HepG2 (cell line): ENCODE measurements at regions not wholly inside any gene's neighbourhood (a gene's known extent, or its start where the extent isn't known, plus 50 kb on each side); places are given as distances from the start of the nearest gene placed in this dataset.

Experiments
- ATAC-seq: fragments of 200-7000 bp; cut with Tn5 transposase; 3 replicates; pipeline ENCODE4 v1.9.1; 2020; ENCODE audit warnings: mild to moderate bottlenecking, moderate library complexity
- BruUV-seq: library from RNA; stranded (reverse); fragments of 400-500 nt; replicated peaks from 2 replicates; lab custom pipeline; 2021; lab: Mats Ljungman, UMichigan
- CTCF ChIA-PET: fragments of 300-600 bp; formaldehyde crosslinking; extraction: SDS; loops from one replicate; lab custom pipeline; 2021; ENCODE audit warnings: low total read pairs, inconsistent platforms, low intra/inter-chr PET ratio; lab: Yijun Ruan, JAX
- POLR2A ChIA-PET: fragments of 350-600 bp; sonication (Branson Sonifier 250); formaldehyde crosslinking; loops from one replicate; lab custom pipeline; 2020; ENCODE audit warnings: antibody characterized with exemption, inconsistent platforms; lab: Yijun Ruan, JAX
- DNase-seq: peaks from one replicate; pipeline ENCODE4 v3.0.0-alpha.2; 2015; ENCODE audit warnings: low spot score
- FAIRE-seq: peaks from 3 replicates; lab custom pipeline; 2011; peaks lifted over from hg19 to GRCh38; lab: Jason Lieb, UNC
- H2AFZ ChIP-seq: one replicate; pipeline ENCODE4 v1.6.1; 2011; ENCODE audit warnings: low read length, inconsistent platforms
- H3K27ac ChIP-seq: fragments of 300-600 bp; 3 replicates; pipeline ENCODE4 v1.8.0; 2011; ENCODE audit warnings: mixed run types, mild to moderate bottlenecking, mixed read lengths, low read length, inconsistent platforms; ENCODE audit not compliant: insufficient read depth; ENCODE audit errors: extremely low read length
- H3K27me3 ChIP-seq, 2 experiments: fragments of 200-600 bp in 1 of 2; 2 replicates in 1 of 2; 3 replicates in 1 of 2; pipeline versions ENCODE4 v1.6.0 to v1.8.0; 2011; ENCODE audit warnings: low read length in 2 of 2, mild to moderate bottlenecking in 2 of 2, moderate library complexity in 2 of 2, inconsistent platforms in 1 of 2; ENCODE audit not compliant: insufficient read depth in 2 of 2, control insufficient read depth in 1 of 2
- H3K36me3 ChIP-seq, 2 experiments: fragments of 200-600 bp in 1 of 2; replicated peaks in 1 of 2; 2 replicates in 1 of 2; 3 replicates in 1 of 2; pipeline versions ENCODE4 v1.5.1 to v1.8.0; 2011; ENCODE audit warnings: low read length in 2 of 2, inconsistent platforms in 1 of 2; ENCODE audit not compliant: insufficient read depth in 2 of 2, control insufficient read depth in 1 of 2
- H3K4me1 ChIP-seq: 2 replicates; pipeline ENCODE4 v1.5.1; 2012; ENCODE audit warnings: low read length, inconsistent platforms; ENCODE audit not compliant: insufficient read depth
- H3K4me2 ChIP-seq: 2 replicates; pipeline ENCODE4 v1.6.0; 2011; ENCODE audit warnings: low read depth, low read length, inconsistent platforms
- H3K4me3 ChIP-seq, 3 experiments: fragments of 200-600 bp in 1 of 3; sonication (generic), shearing (Covaris generic) in 1 of 3; replicated peaks in 1 of 3; 2 replicates each; pipeline ENCODE4 v1.5.1; 2011 to 2016; ENCODE audit warnings: low read length in 3 of 3, inconsistent platforms in 2 of 3, low read depth in 2 of 3, mild to moderate bottlenecking in 2 of 3, control low read depth in 1 of 3, mixed read lengths in 1 of 3; ENCODE audit not compliant: insufficient read depth in 1 of 3
- H3K79me2 ChIP-seq: one replicate; pipeline ENCODE4 v1.6.1; 2011; ENCODE audit warnings: low read length, inconsistent platforms; ENCODE audit not compliant: insufficient read depth
- H3K9ac ChIP-seq: 2 replicates; pipeline ENCODE4 v1.6.0; 2011; ENCODE audit warnings: mild to moderate bottlenecking, low read depth, low read length, inconsistent platforms; ENCODE audit not compliant: insufficient read depth
- H3K9me3 ChIP-seq: 2 replicates; pipeline ENCODE4 v1.5.1; 2012; ENCODE audit warnings: mild to moderate bottlenecking, low read length
- H4K20me1 ChIP-seq: 2 replicates; pipeline ENCODE4 v1.6.0; 2011; ENCODE audit warnings: inconsistent platforms, mild to moderate bottlenecking, low read length, moderate library complexity; ENCODE audit not compliant: insufficient read depth
- ARNTL ChIP-seq: sonication (generic); formaldehyde crosslinking; IDR thresholded peaks from 2 replicates; pipeline ENCODE4 v1.4.0; 2020; ENCODE audit warnings: mild to moderate bottlenecking, missing genetic modification reagents
- DMTF1 ChIP-seq: sonication (generic); formaldehyde crosslinking; IDR thresholded peaks from 2 replicates; pipeline ENCODE4 v1.4.0; 2020; ENCODE audit warnings: mild to moderate bottlenecking, missing genetic modification reagents
- GRHL1 ChIP-seq: sonication (generic); formaldehyde crosslinking; conservative IDR thresholded peaks from 2 replicates; pipeline ENCODE4 v1.8.0; 2022; ENCODE audit warnings: missing genetic modification reagents
- ISX ChIP-seq: sonication (generic); formaldehyde crosslinking; conservative IDR thresholded peaks from 2 replicates; pipeline ENCODE4 v1.5.0; 2020; ENCODE audit warnings: missing genetic modification reagents
- MBD4 ChIP-seq: IDR thresholded peaks from 2 replicates; pipeline ENCODE4 v1.6.1; 2012; ENCODE audit warnings: low read length, inconsistent platforms, borderline replicate concordance
- PITX1 ChIP-seq: sonication (generic); formaldehyde crosslinking; IDR thresholded peaks from 2 replicates; pipeline ENCODE4 v1.5.1; 2020; ENCODE audit warnings: mild to moderate bottlenecking, missing genetic modification reagents
- RERE ChIP-seq: IDR thresholded peaks from 2 replicates; pipeline ENCODE4 v1.6.1; 2016; ENCODE audit warnings: low read depth, missing genetic modification reagents, missing compliant biosample characterization
- SUZ12 ChIP-seq: fragments of 150-350 bp; IDR thresholded peaks from 2 replicates; pipeline ENCODE4 v1.6.1; 2014; ENCODE audit warnings: low read depth, low read length
- TERF1 ChIP-seq: sonication (generic); formaldehyde crosslinking; IDR thresholded peaks from 2 replicates; pipeline ENCODE4 v1.8.0; 2022; ENCODE audit warnings: mild to moderate bottlenecking, missing genetic modification reagents, moderate library complexity
- ZMYM4 ChIP-seq: sonication (generic); formaldehyde crosslinking; IDR thresholded peaks from 2 replicates; pipeline ENCODE4 v1.8.1; 2023; ENCODE audit warnings: mild to moderate bottlenecking, missing genetic modification reagents
- ZNF557 ChIP-seq: sonication (generic); formaldehyde crosslinking; IDR thresholded peaks from 2 replicates; pipeline ENCODE4 v1.4.0; 2020; ENCODE audit warnings: missing genetic modification reagents
- ZNF781 ChIP-seq: sonication (generic); formaldehyde crosslinking; IDR thresholded peaks from 2 replicates; pipeline ENCODE4 v1.5.1; 2020; ENCODE audit warnings: borderline replicate concordance, mild to moderate bottlenecking, missing genetic modification reagents; ENCODE audit errors: not compliant biosample characterization
- WGBS: methylation state at CpG from one replicate; pipeline ENCODE4 v1.1.6; 2017; ENCODE audit warnings: low lambda C conversion rate; 5-methylcytosine and 5-hydroxymethylcytosine counted together
- in situ Hi-C: cut with HindIII; loops from 2 replicates; pipeline ENCODE4 v1.10.0; 2017; ENCODE audit warnings: low pct_unique_long_range_greater_than_20kb; ENCODE audit not compliant: extremely low pct_ligation_motif_present
- intact Hi-C: fragments of 100-400 bp; cut with micrococcal nuclease; formaldehyde crosslinking; loops from one replicate; pipeline ENCODE4 v1.10.0; 2022; ENCODE audit not compliant: unreplicated experiment
- TF ChIP-seq, protein P1 (sequence below): sonication (generic); formaldehyde crosslinking; IDR thresholded peaks from 2 replicates; pipeline ENCODE4 v1.4.0; 2020; ENCODE audit warnings: mild to moderate bottlenecking, low read depth, missing genetic modification reagents

DNA sequence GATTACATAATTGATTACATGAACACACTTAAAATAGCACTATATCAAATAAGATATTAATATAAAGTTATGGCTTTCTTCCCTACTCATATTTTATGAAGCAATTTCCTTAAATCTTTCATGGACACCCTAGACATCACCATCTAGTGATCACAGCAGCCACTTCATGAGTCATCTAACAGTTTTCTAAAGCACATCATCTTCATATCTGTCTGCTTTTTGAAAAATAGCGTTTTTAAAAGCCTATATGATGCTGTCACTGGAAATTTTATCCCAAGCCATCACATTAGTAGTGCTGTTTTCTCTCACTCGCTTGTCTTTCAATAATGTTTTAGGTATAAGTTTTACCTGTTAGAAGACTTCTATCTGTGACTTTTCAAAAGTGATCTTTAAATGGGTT, 326.1 kb downstream of the SLITRK6 start:
- H2AFZ ChIP-seq: no peak overlapping the region
- H3K79me2 ChIP-seq: no peaks in the 10 kb centered on the region
- H3K27ac ChIP-seq: no peak overlapping the region
- no peak overlapping the region for H3K9ac ChIP-seq
- no peaks in the 10 kb centered on the region for H4K20me1 ChIP-seq
- no peaks in the 10 kb centered on the region for H3K36me3 ChIP-seq
- no peaks in the 10 kb centered on the region for H3K4me1 ChIP-seq
- no peaks in the 10 kb centered on the region for H3K9me3 ChIP-seq
- in situ Hi-C loops (no loop called here), intact Hi-C loops (no loop called here)
- ATAC-seq (no peak), FAIRE-seq (no peak), DNase-seq (no peak)
- ChIA-PET POLR2A (no interaction called here), CTCF (no interaction called here)
- no peaks in the 10 kb centered on the region for H3K27me3 ChIP-seq
- BruUV-seq: no TSS peak
- 0% methylated on average over 2 of the region's 2 CpGs for WGBS
- H3K4me3 ChIP-seq: no peak overlapping the region
- no peak overlapping the region for H3K4me2 ChIP-seq
- TF ChIP-seq TERF1 (CRISPR knock-in tag): no peak
- no peak for TF ChIP-seq SUZ12
- TF ChIP-seq DMTF1 (CRISPR knock-in tag): no peak
- TF ChIP-seq PITX1 (CRISPR knock-in tag): no peak
- no peak for TF ChIP-seq GRHL1 (CRISPR knock-in tag)
- TF ChIP-seq ARNTL: no peak
- no peak for TF ChIP-seq MBD4
- TF ChIP-seq, protein P1, sequence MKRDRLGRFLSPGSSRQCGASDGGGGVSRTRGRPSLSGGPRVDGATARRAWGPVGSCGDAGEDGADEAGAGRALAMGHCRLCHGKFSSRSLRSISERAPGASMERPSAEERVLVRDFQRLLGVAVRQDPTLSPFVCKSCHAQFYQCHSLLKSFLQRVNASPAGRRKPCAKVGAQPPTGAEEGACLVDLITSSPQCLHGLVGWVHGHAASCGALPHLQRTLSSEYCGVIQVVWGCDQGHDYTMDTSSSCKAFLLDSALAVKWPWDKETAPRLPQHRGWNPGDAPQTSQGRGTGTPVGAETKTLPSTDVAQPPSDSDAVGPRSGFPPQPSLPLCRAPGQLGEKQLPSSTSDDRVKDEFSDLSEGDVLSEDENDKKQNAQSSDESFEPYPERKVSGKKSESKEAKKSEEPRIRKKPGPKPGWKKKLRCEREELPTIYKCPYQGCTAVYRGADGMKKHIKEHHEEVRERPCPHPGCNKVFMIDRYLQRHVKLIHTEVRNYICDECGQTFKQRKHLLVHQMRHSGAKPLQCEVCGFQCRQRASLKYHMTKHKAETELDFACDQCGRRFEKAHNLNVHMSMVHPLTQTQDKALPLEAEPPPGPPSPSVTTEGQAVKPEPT (CRISPR knock-in tag): no peak
- no peak for TF ChIP-seq ZNF557 (CRISPR knock-in tag)
- TF ChIP-seq ZMYM4: no peak
- no peak for TF ChIP-seq RERE
- TF ChIP-seq ISX: no peak
- no peak for TF ChIP-seq ZNF781
